GM12891 (cell line): ENCODE measurements at regions not wholly inside any gene's neighbourhood (a gene's known extent, or its start where the extent isn't known, plus 50 kb on each side); places are given as distances from the start of the nearest gene placed in this dataset.

Experiments used
- DNase-seq: peaks from one replicate; pipeline ENCODE4 v3.0.0; 2011; ENCODE audit warnings: low spot score; ENCODE audit not compliant: insufficient read length
- FAIRE-seq: peaks from 2 replicates; lab custom pipeline; 2011; peaks lifted over from hg19 to GRCh38; lab: Jason Lieb, UNC
- PAX5 ChIP-seq: IDR thresholded peaks from 2 replicates; pipeline ENCODE4 v1.6.1; 2011; ENCODE audit warnings: low read length, moderate library complexity, mild to moderate bottlenecking; ENCODE audit not compliant: insufficient read depth, severe bottlenecking
- POLR2A ChIP-seq: IDR thresholded peaks from 2 replicates; pipeline ENCODE4 v1.6.1; 2011; ENCODE audit warnings: low read depth, low read length, control low read depth
- POLR2AphosphoS5 ChIP-seq: IDR thresholded peaks from 2 replicates; pipeline ENCODE4 v1.6.1; 2011; ENCODE audit warnings: low read depth, low read length, control low read depth
- POU2F2 ChIP-seq: IDR thresholded peaks from 2 replicates; pipeline ENCODE4 v1.6.1; 2011; ENCODE audit warnings: low read depth, mild to moderate bottlenecking, control low read depth, low read length, moderate library complexity
- SPI1 ChIP-seq: IDR thresholded peaks from 2 replicates; pipeline ENCODE4 v1.6.1; 2011; ENCODE audit warnings: low read depth, low read length, control low read depth
- TAF1 ChIP-seq: IDR thresholded peaks from 2 replicates; pipeline ENCODE4 v1.6.1; 2011; ENCODE audit warnings: low read depth, low read length, control low read depth

GRCh38 chr3:165451371-165452070, 255.3 kb upstream of the SLITRK3 start:
- no peak for TF ChIP-seq POLR2A
- no peak for TF ChIP-seq PAX5
- no peak for TF ChIP-seq SPI1
- no peak for TF ChIP-seq POU2F2
- TF ChIP-seq POLR2AphosphoS5 = no peak
- TF ChIP-seq TAF1 = no peak
- FAIRE-seq (no peak), DNase-seq (no peak)

GRCh38 chr3:165446555-165446954, 250.4 kb upstream of the SLITRK3 start:
- TF ChIP-seq PAX5 = no peak
- TF ChIP-seq TAF1 = no peak
- TF ChIP-seq POLR2A = no peak
- TF ChIP-seq POU2F2 = no peak
- no peak for TF ChIP-seq POLR2AphosphoS5
- no peak for TF ChIP-seq SPI1
- no peak for DNase-seq
- FAIRE-seq = no peak

- DNase-seq = no peak
- no peak for TF ChIP-seq SPI1
- TF ChIP-seq POLR2A = no peak
- no peak for TF ChIP-seq TAF1
- no peak for TF ChIP-seq POU2F2
- no peak for TF ChIP-seq PAX5
- TF ChIP-seq POLR2AphosphoS5 = no peak
- FAIRE-seq = no peak
Observed at GRCh38 chr3:165444745-165445144, 248.6 kb upstream of the SLITRK3 start.

- no peak for DNase-seq
- FAIRE-seq = no peak
- TF ChIP-seq PAX5 = no peak
- TF ChIP-seq POLR2A = no peak
Observed at GRCh38 chr3:165443664-165444063, 247.5 kb upstream of the SLITRK3 start.

- no peak for FAIRE-seq
- DNase-seq = no peak
- TF ChIP-seq PAX5 = no peak
- TF ChIP-seq POLR2A = no peak
- no peak for TF ChIP-seq SPI1
- no peak for TF ChIP-seq POLR2AphosphoS5
- no peak for TF ChIP-seq POU2F2
- no peak for TF ChIP-seq TAF1
Observed at GRCh38 chr3:165442061-165442460, 245.9 kb upstream of the SLITRK3 start.

GRCh38 chr3:165440380-165440779, 244.2 kb upstream of the SLITRK3 start:
- DNase-seq = no peak
- TF ChIP-seq POU2F2 (no peak), PAX5 (no peak), POLR2AphosphoS5 (no peak), SPI1 (no peak), TAF1 (no peak), POLR2A (no peak)
- FAIRE-seq = no peak

GRCh38 chr3:165439765-165440164, 243.6 kb upstream of the SLITRK3 start:
- FAIRE-seq (no peak), DNase-seq (no peak)
- no peak for TF ChIP-seq POU2F2
- TF ChIP-seq POLR2AphosphoS5 = no peak
- TF ChIP-seq SPI1 = no peak
- no peak for TF ChIP-seq POLR2A
- TF ChIP-seq TAF1 = no peak
- no peak for TF ChIP-seq PAX5

GRCh38 chr3:165434516-165434915, 238.3 kb upstream of the SLITRK3 start:
- DNase-seq (no peak), FAIRE-seq (no peak)
- TF ChIP-seq POLR2A (no peak), POLR2AphosphoS5 (no peak), TAF1 (no peak), POU2F2 (no peak), SPI1 (no peak), PAX5 (no peak)

GRCh38 chr3:165406425-165406824, 210.2 kb upstream of the SLITRK3 start:
- FAIRE-seq (no peak), DNase-seq (no peak)
- no peak for TF ChIP-seq POLR2A
- no peak for TF ChIP-seq POLR2AphosphoS5
- TF ChIP-seq SPI1 = no peak
- no peak for TF ChIP-seq TAF1
- TF ChIP-seq POU2F2 = no peak
